22Rv1 (cell line): ENCODE measurements at regions not wholly inside any gene's neighbourhood (a gene's known extent, or its start where the extent isn't known, plus 50 kb on each side); places are given as distances from the start of the nearest gene placed in this dataset.

Experiments
- H3K27ac ChIP-seq: fragments of 450-650 bp; 2 replicates; pipeline ENCODE4 v1.5.1; 2017
- ZFX ChIP-seq: fragments of 450-650 bp; IDR thresholded peaks from 2 replicates; pipeline ENCODE4 v1.6.1; 2017; ENCODE audit warnings: antibody characterized with exemption, borderline replicate concordance
- TF ChIP-seq, protein P1 (sequence below): fragments of 450-650 bp; IDR thresholded peaks from 2 replicates; pipeline ENCODE4 v1.5.1; 2017; ENCODE audit warnings: mild to moderate bottlenecking

DNA sequence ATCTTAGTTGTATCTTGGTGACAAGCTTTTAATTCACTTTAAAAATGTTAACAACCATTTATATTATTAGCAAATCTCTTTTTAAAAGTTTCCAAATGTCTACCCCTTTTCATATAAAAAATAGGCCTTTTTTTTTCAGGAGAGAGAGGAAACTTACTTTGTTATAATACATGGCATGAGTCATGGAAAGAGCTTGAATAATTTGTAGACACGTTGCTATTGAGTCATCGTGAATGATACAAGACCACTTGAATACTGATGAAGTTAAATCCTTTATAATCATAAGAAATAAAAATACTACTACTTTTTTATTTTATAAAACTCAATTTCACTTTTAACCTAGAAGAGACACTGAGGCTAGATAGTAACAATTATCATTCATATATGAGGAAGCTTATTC lies 70.3 kb upstream of the BBX start:
- no peak overlapping the region for H3K27ac ChIP-seq
- no peak for TF ChIP-seq ZFX
- TF ChIP-seq, protein P1, sequence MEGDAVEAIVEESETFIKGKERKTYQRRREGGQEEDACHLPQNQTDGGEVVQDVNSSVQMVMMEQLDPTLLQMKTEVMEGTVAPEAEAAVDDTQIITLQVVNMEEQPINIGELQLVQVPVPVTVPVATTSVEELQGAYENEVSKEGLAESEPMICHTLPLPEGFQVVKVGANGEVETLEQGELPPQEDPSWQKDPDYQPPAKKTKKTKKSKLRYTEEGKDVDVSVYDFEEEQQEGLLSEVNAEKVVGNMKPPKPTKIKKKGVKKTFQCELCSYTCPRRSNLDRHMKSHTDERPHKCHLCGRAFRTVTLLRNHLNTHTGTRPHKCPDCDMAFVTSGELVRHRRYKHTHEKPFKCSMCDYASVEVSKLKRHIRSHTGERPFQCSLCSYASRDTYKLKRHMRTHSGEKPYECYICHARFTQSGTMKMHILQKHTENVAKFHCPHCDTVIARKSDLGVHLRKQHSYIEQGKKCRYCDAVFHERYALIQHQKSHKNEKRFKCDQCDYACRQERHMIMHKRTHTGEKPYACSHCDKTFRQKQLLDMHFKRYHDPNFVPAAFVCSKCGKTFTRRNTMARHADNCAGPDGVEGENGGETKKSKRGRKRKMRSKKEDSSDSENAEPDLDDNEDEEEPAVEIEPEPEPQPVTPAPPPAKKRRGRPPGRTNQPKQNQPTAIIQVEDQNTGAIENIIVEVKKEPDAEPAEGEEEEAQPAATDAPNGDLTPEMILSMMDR, result no peak

DNA sequence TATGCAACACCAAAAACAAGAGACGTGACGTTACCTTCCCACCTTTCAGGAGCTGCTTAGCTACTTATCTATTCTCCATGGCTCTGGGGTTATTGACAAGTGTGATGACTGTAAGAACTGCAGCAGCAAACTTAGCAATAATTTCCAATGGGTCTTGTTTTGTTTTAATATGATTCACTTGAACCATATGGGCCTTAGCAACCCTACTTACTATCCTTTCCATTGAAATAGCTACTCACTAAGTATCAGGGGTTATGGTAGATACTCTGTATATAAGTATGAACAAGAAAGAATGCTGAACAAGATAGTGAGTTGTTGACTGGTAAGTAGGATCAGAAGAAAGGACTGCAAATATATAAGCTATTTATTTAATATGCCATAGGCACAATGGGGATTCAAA lies 69.3 kb upstream of the BBX start:
- no peak for TF ChIP-seq ZFX
- TF ChIP-seq, protein P1, result no peak

DNA sequence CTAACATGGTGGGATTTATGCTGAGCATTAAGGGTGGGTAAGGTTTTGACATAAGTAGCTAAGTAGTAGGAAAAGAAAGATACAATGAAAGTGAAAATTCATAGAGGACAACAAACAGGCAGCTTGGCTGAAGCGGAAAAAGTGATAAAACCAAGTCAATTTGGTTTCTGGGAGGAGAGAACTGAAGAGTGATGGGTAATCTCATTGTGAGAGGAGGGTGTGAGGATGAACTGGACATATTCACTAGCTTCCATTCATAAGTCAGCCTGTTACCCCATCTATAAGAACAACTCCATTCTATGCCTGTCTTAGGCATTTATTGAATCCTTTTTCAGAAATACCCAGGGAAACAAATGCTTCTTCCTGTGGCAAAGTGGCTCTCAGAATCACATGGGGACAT lies 67.1 kb upstream of the BBX start:
- H3K27ac ChIP-seq, result no peak overlapping the region
- TF ChIP-seq, protein P1, result no peak
- no peak for TF ChIP-seq ZFX

More for the DNA sequence above, 69.3 kb upstream of the BBX start:
- H3K27ac ChIP-seq, result no peak overlapping the region

DNA sequence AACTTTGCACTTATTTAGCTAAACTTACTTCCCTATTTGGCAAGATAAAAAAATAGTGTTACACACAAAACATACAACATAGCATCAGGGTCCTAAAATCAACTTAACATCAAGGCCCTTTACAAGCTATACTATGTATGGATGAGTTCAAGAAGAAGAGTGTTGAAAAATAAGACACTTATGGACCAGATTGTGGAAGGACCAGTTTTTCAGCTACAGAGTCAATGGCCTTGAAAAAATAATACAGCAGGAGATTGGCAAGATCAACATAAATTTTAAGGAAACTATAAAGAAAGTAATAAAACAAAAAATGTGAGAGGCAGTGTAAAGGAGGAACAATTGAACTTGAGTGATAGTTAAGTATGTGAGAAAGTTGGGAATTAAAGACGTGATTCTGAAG lies 66.3 kb upstream of the BBX start:
- H3K27ac ChIP-seq, result no peak overlapping the region
- TF ChIP-seq, protein P1, result no peak
- TF ChIP-seq ZFX, result no peak

DNA sequence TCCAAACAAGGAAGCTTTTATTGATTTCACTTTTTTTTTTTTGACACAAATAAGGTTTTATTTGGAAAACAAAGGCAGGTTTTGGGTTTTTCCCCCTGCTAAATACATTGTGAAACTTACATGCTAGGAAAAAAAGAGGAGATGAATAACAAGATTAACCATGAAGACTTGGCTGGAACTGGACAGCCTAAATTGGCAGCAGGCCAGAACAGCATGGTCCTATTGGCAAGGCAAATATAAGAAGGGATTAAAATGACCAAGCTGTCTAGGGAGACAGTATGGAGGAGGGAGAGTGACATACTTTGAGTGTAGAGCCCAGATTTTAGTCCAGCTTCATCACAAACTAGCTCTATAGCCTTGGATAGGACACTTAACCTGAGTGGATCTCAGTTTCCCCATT lies 63.9 kb upstream of the BBX start:
- H3K27ac ChIP-seq, result no peak overlapping the region
- TF ChIP-seq, protein P1, result no peak
- TF ChIP-seq ZFX, result no peak

DNA sequence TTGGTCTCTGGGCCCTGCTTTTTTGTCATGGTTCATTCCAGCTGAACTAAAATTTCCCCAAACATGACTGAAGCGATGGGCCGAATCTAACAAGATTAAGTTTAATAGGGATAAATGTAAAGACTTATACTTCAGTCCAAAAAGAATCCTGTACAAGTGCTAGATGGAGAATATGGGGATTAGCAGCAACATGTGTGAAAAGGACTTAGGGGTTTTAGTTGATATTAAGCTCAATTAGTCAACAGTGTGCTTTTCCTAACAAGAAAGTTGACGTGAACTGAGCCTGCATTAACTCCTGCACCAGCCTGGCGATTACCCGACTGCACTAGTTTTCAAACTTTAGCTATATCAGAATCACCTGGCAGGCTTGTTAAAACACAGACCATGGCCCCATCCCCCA lies 61.0 kb upstream of the BBX start:
- no peak overlapping the region for H3K27ac ChIP-seq
- TF ChIP-seq, protein P1, result no peak
- TF ChIP-seq ZFX, result no peak

DNA sequence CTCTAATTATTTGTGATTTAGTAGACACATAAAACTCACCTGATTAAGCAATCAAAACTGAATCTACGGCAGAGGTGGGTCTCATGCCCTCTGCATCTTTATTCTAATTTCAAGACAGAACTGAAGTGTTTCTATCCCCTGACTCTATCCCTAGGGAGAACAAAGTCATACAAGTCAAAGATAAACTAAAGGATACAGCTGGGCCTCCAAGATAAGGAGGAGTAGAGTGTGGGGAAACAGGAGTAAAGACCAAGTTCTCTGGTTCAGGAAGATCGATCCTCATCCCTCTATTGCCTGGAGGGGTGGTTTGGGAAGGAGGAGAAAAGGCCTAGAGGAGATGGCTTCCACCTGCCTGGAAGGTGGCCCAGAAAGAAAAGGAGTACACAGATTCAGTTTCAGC lies 58.7 kb upstream of the BBX start:
- no peak for TF ChIP-seq ZFX
- TF ChIP-seq, protein P1, result no peak
- no peak overlapping the region for H3K27ac ChIP-seq
